MG63 (cell line): ENCODE measurements at regions not wholly inside any gene's neighbourhood (a gene's known extent, or its start where the extent isn't known, plus 50 kb on each side); places are given as distances from the start of the nearest gene placed in this dataset.

ENCODE experiments used
- DNase-seq: peaks from one replicate; pipeline ENCODE4 v3.0.0-alpha.2; 2020
- H3K27me3 ChIP-seq: fragments of 250-450 bp; sonication (Bioruptor Pico); 2 replicates; pipeline ENCODE4 v1.5.1; 2020; ENCODE audit warnings: mild to moderate bottlenecking, moderate library complexity
- H3K36me3 ChIP-seq: fragments of 250-450 bp; sonication (Bioruptor Pico); 2 replicates; pipeline ENCODE4 v1.5.1; 2020; ENCODE audit warnings: mild to moderate bottlenecking, moderate library complexity
- H3K4me3 ChIP-seq: fragments of 250-450 bp; sonication (Bioruptor Pico); 2 replicates; pipeline ENCODE4 v1.5.1; 2020; ENCODE audit warnings: mild to moderate bottlenecking, moderate library complexity
- H3K9me3 ChIP-seq: fragments of 250-450 bp; sonication (Bioruptor Pico); 2 replicates; pipeline ENCODE4 v1.5.1; 2020; ENCODE audit warnings: mild to moderate bottlenecking, moderate library complexity

DNA sequence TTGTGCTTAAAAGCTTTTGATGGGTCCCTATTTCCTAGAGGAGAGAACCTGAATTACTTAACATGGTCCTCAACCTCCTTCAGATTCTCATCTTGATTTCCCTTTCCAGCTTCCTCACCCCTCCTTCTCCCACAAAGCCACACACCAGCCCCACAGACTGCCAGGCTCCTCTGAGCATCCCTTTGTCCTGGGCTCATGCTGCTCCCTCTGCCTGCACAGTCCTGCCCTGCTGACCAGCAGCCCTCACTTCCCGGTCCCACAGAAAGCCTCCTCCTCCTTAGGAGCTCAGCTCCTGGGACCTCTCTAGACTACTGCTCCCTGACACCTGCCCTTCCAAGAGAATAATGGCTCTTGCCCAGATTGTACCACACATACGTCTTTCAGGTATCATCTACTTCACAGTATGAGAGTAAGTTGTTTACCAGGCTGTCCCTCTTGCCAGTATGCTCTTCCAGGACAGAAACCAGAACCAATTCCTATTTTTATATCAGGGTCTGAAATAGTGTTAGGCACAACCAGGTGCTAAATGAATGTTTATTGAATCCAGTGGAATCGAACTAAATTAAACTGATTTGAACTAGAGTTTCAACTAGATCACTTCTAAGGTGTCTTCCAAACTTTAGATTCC is 373.4 kb downstream of the LMX1A start:
- H3K9me3 ChIP-seq = no peaks in the 10 kb centered on the region
- H3K4me3 ChIP-seq = no peak overlapping the region
- no peak for DNase-seq
- H3K36me3 ChIP-seq = no peaks in the 10 kb centered on the region
- peaks cover 2% of the 10 kb centered on the region; the same call in 1 of the 2 replicates for H3K27me3 ChIP-seq

DNA sequence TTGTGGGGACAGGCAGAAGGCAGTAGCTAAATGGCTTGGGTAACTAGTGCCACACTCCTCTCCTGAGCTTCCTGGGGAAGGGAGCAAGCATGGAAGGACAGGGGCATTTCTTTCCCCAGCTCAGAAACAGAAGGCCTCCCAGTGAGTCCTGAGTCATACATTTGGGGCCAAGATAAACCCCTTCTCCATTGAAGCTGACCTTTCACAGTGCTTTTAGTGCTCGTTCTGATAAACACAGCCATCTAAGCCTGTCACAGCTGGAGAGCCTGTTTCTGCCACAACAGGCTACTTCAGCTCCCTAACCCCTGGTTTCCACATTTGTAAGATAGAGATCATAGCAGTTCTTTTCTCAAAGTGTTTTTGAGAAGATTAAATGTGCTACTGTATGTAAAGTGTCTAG is 374.0 kb downstream of the LMX1A start:
- DNase-seq = no peak
- peaks cover 2% of the 10 kb centered on the region; the same call in 1 of the 2 replicates for H3K27me3 ChIP-seq

DNA sequence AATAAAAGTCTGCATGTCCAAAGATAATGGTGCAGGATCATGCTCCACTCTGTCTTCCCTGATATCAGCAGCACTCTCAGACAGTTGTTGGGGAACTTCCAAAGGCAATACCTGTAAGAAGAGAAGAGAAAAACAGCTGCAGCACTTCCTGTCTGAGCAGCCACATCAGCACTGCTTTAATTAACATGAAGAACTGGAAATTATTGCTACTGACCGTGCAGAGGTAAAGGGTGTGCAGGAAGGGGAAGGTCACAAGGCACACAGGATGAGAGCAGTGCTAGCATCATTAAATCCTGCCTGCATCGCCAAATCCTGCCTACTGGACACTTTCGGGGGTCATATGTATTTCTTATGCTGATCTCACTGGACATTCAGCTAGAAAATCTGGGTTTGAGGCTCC is 379.0 kb downstream of the LMX1A start:
- Histone ChIP-seq H3K36me3 (no peaks in the 10 kb centered on the region), H3K4me3 (no peak overlapping the region), H3K9me3 (no peaks in the 10 kb centered on the region), H3K27me3 (no peaks in the 10 kb centered on the region)
- DNase-seq = no peak

More for the DNA sequence above, 374.0 kb downstream of the LMX1A start:
- Histone ChIP-seq H3K4me3 (no peak overlapping the region), H3K9me3 (no peaks in the 10 kb centered on the region), H3K36me3 (no peaks in the 10 kb centered on the region)

DNA sequence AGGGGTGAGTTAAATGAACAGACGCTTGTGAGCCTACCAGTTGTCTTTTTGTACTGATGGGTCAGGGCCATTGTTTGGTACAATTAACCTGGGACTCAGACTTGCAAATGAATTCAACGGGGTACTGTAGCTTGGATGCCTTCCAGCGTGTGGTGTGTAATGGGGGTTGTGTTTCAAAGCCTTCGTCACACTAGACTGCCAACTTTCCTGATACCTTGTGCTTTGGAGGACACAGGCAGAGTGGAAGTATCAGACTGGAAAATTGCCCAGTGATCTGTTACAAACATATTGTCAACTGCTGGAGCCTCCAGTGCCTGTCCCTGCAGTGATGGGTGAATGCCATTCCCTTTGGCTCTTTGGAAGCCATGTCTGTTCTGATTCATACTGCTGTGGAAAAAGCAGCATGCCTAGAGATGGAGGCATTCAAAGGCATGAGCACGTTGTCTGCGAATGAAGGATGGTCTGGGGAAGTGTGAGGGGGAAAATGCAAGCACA is 384.5 kb downstream of the LMX1A start:
- no peak overlapping the region for H3K4me3 ChIP-seq
- no peaks in the 10 kb centered on the region for H3K27me3 ChIP-seq
- no peak for DNase-seq
- H3K9me3 ChIP-seq = no peaks in the 10 kb centered on the region
- H3K36me3 ChIP-seq = no peaks in the 10 kb centered on the region

DNA sequence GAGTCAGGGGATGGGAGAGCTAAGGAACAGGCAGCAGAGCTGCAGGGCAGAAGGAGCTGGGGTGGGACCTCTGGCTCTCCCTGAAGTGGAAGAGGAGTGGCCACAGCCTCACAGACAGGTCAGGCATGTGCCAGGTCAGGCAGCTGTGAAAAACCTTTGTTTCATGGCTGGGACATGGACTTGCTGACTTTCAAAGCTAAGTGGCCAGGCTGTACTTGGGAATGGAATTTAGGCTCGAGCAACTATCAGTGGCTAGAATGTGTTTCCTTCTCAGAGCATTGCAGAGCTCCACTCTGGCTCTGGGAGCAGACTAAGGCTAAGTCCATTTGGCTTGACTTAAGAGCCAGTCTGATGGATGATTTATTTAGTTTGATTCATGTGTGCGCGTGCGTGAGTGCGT is 385.1 kb downstream of the LMX1A start:
- Histone ChIP-seq H3K36me3 (no peaks in the 10 kb centered on the region), H3K9me3 (no peaks in the 10 kb centered on the region), H3K4me3 (no peak overlapping the region), H3K27me3 (no peaks in the 10 kb centered on the region)
- DNase-seq = no peak

DNA sequence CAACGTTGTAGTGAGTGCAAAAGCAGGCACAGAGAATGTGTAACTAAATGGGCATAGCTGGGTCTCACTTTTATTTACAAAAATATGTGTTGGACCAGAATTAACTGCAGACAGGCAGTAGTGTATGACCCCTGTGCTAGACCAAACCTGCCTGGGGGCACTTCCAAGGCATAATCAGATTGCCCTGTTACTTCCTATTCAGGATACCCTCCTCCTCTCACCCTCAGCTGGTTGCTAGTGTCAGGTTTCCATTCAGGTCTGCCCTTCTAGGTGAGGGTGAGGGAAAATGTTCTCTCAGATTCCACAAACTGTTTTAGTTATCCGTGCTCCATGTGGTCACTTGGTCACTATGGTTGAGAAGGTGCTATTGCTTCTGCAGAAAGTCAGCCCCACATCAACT is 387.3 kb downstream of the LMX1A start:
- H3K27me3 ChIP-seq = no peaks in the 10 kb centered on the region
- no peaks in the 10 kb centered on the region for H3K9me3 ChIP-seq
- no peak for DNase-seq
- H3K36me3 ChIP-seq = no peaks in the 10 kb centered on the region
- H3K4me3 ChIP-seq = no peak overlapping the region

DNA sequence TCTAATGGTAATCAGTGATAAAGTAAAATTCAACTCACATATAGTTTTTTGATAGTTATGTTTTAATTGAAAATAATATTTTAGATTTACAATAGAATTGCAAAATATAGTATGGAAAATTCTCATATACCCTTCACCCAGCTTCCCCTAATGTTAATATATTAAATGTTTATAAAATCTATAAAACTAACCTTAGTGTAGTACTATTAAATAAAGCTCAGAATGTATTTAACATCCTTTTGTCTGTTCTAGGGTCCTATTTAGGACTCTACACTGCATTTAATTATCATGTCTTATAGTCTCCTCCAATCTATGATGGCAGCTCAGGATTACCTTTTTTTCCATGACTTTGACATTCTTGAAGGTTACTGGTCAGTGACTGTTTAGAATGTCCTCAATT is 389.2 kb downstream of the LMX1A start:
- Histone ChIP-seq H3K4me3 (no peak overlapping the region), H3K27me3 (no peaks in the 10 kb centered on the region), H3K9me3 (no peaks in the 10 kb centered on the region), H3K36me3 (no peaks in the 10 kb centered on the region)
- no peak for DNase-seq

DNA sequence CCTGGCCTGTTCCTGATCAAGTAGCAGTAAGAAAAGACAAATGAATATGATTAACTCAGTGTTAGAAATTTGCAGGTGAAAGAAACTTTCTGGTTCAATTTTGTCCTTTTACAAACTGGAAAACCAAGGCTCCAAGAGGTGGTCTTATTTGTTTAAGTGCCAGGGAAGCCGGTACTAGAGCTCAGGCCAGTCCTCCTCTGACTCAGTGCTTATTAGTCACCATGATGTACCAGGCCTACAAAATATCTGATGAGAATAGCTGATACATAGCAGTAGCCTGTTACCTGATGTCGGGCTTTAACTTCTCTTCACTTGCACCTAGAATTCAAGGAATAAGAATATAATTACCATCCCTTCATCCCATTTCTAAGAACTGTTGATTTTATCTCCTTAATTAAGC is 394.8 kb downstream of the LMX1A start:
- Histone ChIP-seq H3K27me3 (no peaks in the 10 kb centered on the region), H3K36me3 (no peaks in the 10 kb centered on the region), H3K9me3 (no peaks in the 10 kb centered on the region), H3K4me3 (no peak overlapping the region)
- no peak for DNase-seq

DNA sequence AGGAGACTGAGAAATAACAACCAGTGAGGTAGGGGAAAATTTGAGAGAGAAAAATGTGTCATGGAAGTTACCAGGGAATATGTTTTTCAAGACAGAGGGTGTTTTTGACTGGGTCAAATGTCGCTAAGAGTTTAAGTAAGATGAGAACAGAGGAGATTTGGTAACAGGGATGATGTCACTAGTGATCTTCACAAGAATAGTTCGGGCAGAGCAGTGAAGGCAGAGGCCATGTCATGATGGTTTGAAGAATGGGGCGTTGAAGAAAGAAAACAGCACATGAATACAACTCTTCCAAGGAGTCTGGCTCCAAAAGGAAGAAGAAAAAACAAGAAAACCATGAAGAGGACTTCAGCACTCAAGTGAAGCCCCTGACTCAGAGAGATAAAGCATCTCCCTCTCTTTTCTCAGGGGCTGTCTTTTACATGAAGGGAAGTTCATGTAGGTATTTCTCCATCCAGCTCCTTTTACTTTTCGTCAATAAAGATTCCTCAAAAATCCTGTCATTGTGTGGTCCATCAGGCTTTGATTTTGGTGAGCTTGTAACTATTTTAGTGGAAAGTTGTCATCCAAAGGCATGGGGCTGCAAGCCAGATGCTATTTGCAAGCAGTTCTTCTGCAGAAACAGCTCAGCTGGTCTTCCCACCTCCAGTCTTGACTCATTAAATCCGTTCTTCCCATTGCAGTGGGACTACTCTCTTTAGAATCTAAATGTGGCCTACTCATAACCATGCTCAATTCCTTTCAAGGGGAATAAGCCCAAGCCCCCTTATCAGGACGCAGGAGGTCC is 397.3 kb downstream of the LMX1A start:
- H3K27me3 ChIP-seq = no peaks in the 10 kb centered on the region
- H3K9me3 ChIP-seq = no peaks in the 10 kb centered on the region
- DNase-seq = no peak
- H3K4me3 ChIP-seq = no peak overlapping the region
- no peaks in the 10 kb centered on the region for H3K36me3 ChIP-seq

DNA sequence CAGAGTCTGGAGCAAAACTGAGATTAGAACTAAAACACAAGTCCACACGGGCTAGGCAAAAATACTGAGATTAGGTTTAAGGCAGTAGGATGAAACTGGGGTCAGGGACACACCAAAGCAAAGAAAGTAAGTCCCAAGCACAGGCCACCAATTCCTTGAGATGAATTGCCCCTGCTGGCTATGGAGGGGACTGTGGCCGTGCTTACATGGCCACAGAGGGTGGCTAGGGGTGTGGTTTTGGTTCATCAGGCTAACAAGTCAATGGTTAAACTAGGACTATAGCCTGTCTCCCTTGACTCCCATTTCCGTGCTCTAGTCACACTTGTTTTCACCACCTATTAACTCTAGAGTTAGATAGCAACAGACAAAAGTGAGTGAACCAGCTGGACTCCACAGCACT is 394.8 kb downstream of the PBX1 start:
- no peak for DNase-seq
- H3K4me3 ChIP-seq = no peak overlapping the region

DNA sequence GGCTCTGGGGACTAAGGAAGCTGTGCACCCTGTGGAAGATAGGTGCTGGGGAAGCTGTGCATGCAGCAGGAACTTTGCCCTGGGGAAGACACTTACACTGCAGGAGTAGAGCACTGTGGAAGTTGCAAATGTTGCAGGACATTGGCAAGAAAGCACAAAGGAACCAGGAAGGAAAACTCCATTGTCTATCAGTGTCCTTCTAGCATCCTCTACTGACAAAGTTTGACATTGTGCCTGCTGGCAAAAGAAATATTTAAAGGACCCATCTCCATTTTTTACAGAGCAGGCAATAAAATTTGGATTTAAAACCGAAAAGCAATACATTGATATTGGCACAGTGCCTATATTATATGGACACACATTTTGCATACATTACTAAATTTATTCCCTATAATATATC is 394.1 kb downstream of the PBX1 start:
- no peaks in the 10 kb centered on the region for H3K27me3 ChIP-seq
- DNase-seq = no peak
- H3K4me3 ChIP-seq = no peak overlapping the region

More for the DNA sequence above, 394.8 kb downstream of the PBX1 start:
- Histone ChIP-seq H3K36me3 (no peaks in the 10 kb centered on the region), H3K9me3 (no peaks in the 10 kb centered on the region; the same call in 1 of the 2 replicates), H3K27me3 (no peaks in the 10 kb centered on the region)

DNA sequence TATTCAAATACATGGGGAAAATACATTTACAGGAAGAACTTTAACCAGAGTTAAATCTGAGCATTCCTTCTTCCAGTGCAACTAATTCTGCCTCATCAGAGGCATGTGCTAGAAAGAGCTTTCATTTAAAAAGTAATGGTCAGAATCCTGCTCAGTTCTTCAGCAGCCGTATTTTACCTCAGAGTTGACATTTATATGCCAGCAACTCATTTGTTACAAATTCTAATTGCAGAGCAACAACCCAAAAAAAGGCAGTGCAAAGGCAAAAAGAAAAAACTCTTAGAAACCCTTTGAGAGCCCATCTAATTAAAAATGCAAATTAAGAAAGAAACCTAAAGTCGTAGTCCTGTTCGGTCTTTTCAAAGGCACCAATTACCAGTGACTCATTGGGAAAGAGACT is 392.5 kb downstream of the PBX1 start:
- H3K9me3 ChIP-seq = peaks cover 11% of the 10 kb centered on the region
- no peak overlapping the region for H3K4me3 ChIP-seq
- H3K36me3 ChIP-seq = no peaks in the 10 kb centered on the region
- no peaks in the 10 kb centered on the region for H3K27me3 ChIP-seq
- no peak for DNase-seq

More for the DNA sequence above, 394.1 kb downstream of the PBX1 start:
- Histone ChIP-seq H3K36me3 (no peaks in the 10 kb centered on the region), H3K9me3 (peaks cover 4% of the 10 kb centered on the region)

DNA sequence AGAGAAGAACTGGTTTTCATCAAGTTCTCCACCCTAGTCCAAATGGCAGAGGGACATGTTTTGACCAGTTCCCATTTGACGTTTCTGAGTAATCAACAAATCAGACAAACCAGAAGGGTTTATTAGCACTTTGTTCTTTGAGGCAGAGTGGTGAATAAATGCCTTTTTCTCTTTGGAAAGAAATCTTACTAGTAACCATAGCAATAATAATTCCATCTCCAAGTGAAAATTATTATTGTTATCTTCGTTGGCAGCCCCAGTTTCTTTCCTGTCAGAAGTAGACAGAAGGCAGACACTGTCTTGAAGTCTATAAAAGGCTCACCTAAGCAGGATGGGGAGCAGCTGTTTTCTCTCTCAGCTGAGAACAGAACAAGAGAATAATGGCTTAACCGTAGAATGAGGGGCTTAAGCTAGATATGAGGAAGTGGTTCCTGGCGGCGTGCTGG is 391.6 kb downstream of the PBX1 start:
- DNase-seq = no peak
- no peaks in the 10 kb centered on the region for H3K27me3 ChIP-seq
- H3K9me3 ChIP-seq = peaks cover 11% of the 10 kb centered on the region
- H3K4me3 ChIP-seq = no peak overlapping the region
- H3K36me3 ChIP-seq = no peaks in the 10 kb centered on the region

DNA sequence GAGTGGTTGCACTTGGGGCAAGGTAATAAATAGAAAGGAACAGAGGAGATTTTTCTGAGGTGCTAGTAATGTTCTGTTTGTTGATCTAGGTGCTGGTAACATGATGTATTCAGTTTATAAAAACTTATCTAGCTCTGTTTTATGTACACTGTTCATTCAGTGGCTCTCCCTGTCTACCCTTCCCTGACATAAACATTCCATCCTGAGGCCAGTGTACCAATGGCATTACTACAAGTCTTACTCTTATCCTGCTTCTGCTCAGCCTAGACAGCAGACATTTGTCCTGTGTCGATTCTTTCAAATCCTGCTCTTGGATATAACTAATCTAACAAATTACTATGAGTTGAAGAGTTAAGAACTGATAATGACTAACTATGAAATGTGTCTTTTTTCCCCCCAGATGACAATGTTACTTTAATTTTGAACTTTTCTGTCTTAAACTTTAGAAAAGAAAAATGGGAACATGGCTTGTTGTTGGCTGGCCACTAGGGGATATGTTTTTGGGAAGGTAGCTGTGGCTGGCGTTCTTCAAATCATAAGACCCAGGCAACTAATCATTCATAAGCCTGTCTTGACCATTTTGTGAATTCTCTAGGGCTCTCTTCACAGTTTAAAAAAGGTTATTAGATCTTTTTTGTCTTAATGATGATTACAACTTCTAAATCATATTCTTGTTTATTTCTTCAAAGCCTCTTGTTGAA is 390.9 kb downstream of the PBX1 start:
- Histone ChIP-seq H3K36me3 (no peaks in the 10 kb centered on the region), H3K4me3 (no peak overlapping the region), H3K27me3 (no peaks in the 10 kb centered on the region), H3K9me3 (peaks cover 11% of the 10 kb centered on the region)
- DNase-seq = no peak

DNA sequence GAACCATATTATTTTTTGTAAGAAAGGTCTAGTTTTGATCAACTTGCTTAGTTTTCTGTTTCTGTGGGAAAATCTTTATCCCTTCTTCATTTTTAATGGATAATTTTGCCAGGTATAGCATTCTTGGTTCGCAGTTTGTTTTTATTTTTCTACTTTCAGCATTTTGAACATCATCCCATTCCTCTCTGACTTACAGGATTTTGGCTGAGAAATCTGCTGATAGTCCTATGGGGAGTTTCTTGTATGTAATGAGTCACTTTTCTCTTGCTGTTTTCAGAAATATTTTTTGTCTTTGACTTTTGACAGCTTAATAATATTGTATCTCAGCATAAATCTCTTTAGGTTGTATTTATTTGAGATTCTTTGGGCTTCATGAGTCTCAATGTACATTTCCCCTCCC is 389.1 kb downstream of the PBX1 start:
- Histone ChIP-seq H3K9me3 (peaks cover 11% of the 10 kb centered on the region), H3K36me3 (no peaks in the 10 kb centered on the region), H3K27me3 (no peaks in the 10 kb centered on the region), H3K4me3 (no peak overlapping the region)
- no peak for DNase-seq

DNA sequence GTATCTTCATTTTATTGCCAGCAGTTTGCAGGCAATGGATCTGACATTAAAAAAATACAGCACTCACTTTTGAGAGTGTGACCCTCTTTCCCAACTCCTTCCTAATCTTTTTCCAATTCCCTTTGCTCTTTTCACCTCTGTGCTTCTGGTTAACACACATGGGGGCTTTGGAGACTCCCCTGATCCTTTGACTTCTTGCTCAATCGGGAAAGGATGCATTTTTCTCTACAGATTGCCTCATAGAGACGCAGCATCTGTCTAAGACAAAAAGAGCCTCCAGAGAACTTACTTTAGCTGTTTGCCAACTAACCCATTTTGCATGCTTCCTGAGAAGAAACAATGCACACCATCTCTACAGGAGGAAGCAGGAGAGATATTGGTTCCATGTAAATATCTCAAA is 378.3 kb downstream of the PBX1 start:
- Histone ChIP-seq H3K36me3 (no peaks in the 10 kb centered on the region), H3K27me3 (no peaks in the 10 kb centered on the region), H3K9me3 (no peaks in the 10 kb centered on the region), H3K4me3 (no peak overlapping the region)
- no peak for DNase-seq

DNA sequence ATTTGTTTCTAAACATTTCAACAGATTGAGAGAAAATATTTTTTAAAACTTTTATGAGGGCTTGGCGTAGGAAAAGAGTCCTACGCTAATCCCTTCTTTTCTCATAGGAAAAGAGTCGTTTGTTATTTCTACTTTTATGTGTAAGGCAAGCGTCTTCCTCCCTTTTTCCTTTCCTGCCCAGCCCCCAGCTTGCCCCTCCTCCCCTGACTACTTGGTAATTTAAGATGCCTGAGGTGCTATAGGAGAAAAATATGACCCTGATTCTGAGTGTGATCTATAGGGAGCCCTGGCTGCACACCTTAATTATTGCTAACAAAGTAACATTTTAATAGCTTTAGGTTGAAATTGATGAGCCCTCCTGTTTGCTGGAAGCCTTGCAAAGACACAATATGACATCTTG is 373.6 kb downstream of the PBX1 start:
- Histone ChIP-seq H3K9me3 (no peaks in the 10 kb centered on the region), H3K36me3 (no peaks in the 10 kb centered on the region), H3K27me3 (no peaks in the 10 kb centered on the region), H3K4me3 (no peak overlapping the region)
- no peak for DNase-seq
